ENCODE measurements at regions not wholly inside any gene's neighbourhood (a gene's known extent, or its start where the extent isn't known, plus 50 kb on each side); places are given as distances from the start of the nearest gene placed in this dataset.

GRCh38 chr14:39861229-39861600 is 429.0 kb upstream of the FBXO33 start:
- TF ChIP-seq EZH2 (IDR thresholded peaks at IDR 0.05; ENCODE audit: low read depth, unreplicated experiment) (no peak), CTCF (conservative IDR thresholded peaks at IDR 0.05; ENCODE audit: low read depth in 2 of 2) (no peak), POLR2AphosphoS5 (IDR thresholded peaks at IDR 0.05; ENCODE audit: low read depth) (no peak), CREB1 (CRISPR knock-in tag; IDR thresholded peaks at IDR 0.05; ENCODE audit: low read depth) (no peak), ZNF331 (CRISPR knock-in tag; IDR thresholded peaks at IDR 0.05; ENCODE audit: low read depth) (no peak), ETS1 (IDR thresholded peaks at IDR 0.05) (no peak), JUNB (IDR thresholded peaks at IDR 0.05; ENCODE audit: unreplicated experiment) (no peak), ZNF462 (CRISPR knock-in tag; IDR thresholded peaks at IDR 0.05) (no peak), REST (IDR thresholded peaks at IDR 0.05; ENCODE audit: unreplicated experiment) (no peak), STAT1 (IDR thresholded peaks at IDR 0.05; ENCODE audit: unreplicated experiment) (no peak), EZH2phosphoT487 (IDR thresholded peaks at IDR 0.05; ENCODE audit: unreplicated experiment) (no peak), ZNF114 (CRISPR knock-in tag; IDR thresholded peaks at IDR 0.05) (no peak)

Data from GM23338 (cell line).